ENCODE measurements at regions not wholly inside any gene's neighbourhood (a gene's known extent, or its start where the extent isn't known, plus 50 kb on each side); places are given as distances from the start of the nearest gene placed in this dataset.

DNA sequence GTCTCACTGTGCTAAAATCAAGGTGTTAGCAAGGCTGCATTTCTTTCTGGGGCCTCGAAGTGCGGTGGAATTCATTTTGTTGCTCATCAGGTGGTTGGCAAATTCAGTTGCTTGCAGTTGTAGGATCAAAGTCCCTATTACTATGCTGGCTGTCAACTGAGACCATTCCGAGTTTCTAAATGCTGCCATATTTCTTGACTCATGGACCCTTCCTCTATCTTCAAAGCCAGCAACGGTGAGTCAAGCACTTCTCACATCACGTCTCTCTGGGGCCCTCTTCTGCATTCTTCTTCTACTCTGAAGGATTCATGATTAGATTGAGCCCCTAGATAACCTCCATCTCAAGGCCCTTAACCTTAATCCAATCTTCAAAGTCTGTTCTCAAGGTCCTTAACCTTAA lies 619.7 kb downstream of the HACE1 start:
- H3K27me3 Mint-ChIP-seq (ENCODE audit: low read depth): peaks cover 8% of the 10 kb centered on the region
- H3K4me1 Mint-ChIP-seq (ENCODE audit: low read depth): no peaks in the 10 kb centered on the region
- no peak for DNase-seq (ENCODE audit: low spot score)
- TF ChIP-seq, protein P1, sequence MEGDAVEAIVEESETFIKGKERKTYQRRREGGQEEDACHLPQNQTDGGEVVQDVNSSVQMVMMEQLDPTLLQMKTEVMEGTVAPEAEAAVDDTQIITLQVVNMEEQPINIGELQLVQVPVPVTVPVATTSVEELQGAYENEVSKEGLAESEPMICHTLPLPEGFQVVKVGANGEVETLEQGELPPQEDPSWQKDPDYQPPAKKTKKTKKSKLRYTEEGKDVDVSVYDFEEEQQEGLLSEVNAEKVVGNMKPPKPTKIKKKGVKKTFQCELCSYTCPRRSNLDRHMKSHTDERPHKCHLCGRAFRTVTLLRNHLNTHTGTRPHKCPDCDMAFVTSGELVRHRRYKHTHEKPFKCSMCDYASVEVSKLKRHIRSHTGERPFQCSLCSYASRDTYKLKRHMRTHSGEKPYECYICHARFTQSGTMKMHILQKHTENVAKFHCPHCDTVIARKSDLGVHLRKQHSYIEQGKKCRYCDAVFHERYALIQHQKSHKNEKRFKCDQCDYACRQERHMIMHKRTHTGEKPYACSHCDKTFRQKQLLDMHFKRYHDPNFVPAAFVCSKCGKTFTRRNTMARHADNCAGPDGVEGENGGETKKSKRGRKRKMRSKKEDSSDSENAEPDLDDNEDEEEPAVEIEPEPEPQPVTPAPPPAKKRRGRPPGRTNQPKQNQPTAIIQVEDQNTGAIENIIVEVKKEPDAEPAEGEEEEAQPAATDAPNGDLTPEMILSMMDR (IDR thresholded peaks at IDR 0.05): no peak
- H3K36me3 Mint-ChIP-seq (ENCODE audit: low read depth): no peaks in the 10 kb centered on the region
- peaks cover 7% of the 10 kb centered on the region for H3K9me3 Mint-ChIP-seq (ENCODE audit: low read depth)
- no peak overlapping the region for H3K27ac Mint-ChIP-seq (ENCODE audit: unreplicated experiment)
- H3K4me3 Mint-ChIP-seq (ENCODE audit: unreplicated experiment): no peak overlapping the region

DNA sequence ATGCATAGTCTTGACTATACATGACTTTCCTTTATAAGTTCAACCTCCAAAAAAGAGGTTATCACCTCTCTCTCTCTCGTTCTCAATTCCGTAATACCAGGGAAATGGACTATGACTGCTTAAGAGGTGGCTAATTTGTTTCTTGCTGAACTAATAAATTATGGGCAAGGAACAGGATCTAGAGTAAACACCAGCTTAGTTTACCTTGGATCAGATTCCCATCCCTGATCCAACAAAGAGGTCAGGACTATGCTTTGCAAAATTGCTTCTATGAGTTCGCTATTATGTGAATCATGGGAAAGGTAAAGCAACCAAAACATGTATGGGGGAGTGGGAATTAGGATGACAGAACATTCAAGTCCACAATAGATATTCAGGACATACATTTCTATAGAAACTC lies 630.7 kb downstream of the HACE1 start:
- TF ChIP-seq, protein P1 (IDR thresholded peaks at IDR 0.05): no peak
- H3K4me1 Mint-ChIP-seq (ENCODE audit: low read depth): no peaks in the 10 kb centered on the region
- no peak overlapping the region for H3K27ac Mint-ChIP-seq (ENCODE audit: unreplicated experiment)
- no peak overlapping the region for H3K4me3 Mint-ChIP-seq (ENCODE audit: unreplicated experiment)
- H3K27me3 Mint-ChIP-seq (ENCODE audit: low read depth): no peaks in the 10 kb centered on the region
- no peak for DNase-seq (ENCODE audit: low spot score)
- H3K9me3 Mint-ChIP-seq (ENCODE audit: low read depth): no peaks in the 10 kb centered on the region
- H3K36me3 Mint-ChIP-seq (ENCODE audit: low read depth): no peaks in the 10 kb centered on the region

DNA sequence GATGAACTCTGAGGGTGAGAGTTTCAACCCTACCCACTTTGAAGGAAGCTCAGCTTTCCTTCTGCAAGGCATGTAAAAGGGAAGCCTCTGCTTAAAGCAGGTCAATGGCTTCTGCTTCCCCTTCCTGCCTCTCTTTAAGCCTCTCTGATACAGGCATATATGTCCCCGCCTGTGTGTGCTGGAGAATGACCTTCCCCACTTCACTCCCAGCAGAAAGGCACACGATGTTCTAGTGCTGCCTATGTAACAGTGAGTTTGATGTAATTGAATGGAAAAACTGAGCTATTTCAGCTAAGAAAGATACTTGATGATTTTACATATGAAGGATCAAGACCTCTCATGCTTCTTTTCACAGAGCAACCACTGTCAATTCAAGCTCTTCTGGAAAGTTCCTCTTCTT lies 632.2 kb downstream of the HACE1 start:
- Mint-ChIP-seq H3K27me3 (ENCODE audit: low read depth) (no peaks in the 10 kb centered on the region), H3K4me1 (ENCODE audit: low read depth) (no peaks in the 10 kb centered on the region), H3K4me3 (ENCODE audit: unreplicated experiment) (no peak overlapping the region), H3K36me3 (ENCODE audit: low read depth) (no peaks in the 10 kb centered on the region), H3K9me3 (ENCODE audit: low read depth) (no peaks in the 10 kb centered on the region), H3K27ac (ENCODE audit: unreplicated experiment) (no peak overlapping the region)
- DNase-seq (ENCODE audit: low spot score): no peak
- TF ChIP-seq, protein P1 (IDR thresholded peaks at IDR 0.05): no peak

DNA sequence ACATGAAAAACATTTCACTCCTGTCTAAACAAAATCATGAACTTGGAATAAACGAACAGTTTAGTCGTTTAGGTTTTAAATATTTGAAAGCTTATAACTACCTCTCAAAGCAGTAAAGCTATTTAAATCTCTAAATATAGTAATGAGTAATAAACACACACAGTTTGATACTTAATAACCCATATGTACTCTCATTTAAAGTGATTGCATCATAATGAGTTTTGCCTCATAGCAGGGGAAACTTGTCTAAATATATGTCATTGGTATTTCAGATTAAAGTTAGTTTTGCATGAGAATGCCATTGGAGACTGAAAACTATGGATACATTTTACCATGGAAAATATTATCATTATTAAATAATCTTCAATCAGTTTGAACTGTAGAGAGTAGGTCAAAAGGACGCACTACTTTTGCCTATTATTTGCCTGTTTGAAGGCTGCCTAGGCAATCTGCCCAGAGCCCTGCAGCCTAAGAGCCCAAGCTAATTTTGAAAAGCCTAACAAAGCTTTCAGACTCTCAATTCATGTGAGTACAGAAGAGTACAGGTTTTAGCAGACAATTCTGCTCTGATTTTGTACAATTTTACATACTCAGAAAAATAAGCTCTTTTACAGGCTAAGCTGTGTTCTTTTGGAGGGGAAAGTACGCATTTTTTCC lies 632.8 kb downstream of the HACE1 start:
- no peaks in the 10 kb centered on the region for H3K36me3 Mint-ChIP-seq (ENCODE audit: low read depth)
- H3K27me3 Mint-ChIP-seq (ENCODE audit: low read depth): peaks cover under 1% of the 10 kb centered on the region
- no peaks in the 10 kb centered on the region for H3K4me1 Mint-ChIP-seq (ENCODE audit: low read depth)
- H3K9me3 Mint-ChIP-seq (ENCODE audit: low read depth): no peaks in the 10 kb centered on the region
- no peak for DNase-seq (ENCODE audit: low spot score)
- TF ChIP-seq, protein P1 (IDR thresholded peaks at IDR 0.05): no peak
- no peak overlapping the region for H3K27ac Mint-ChIP-seq (ENCODE audit: unreplicated experiment)
- no peak overlapping the region for H3K4me3 Mint-ChIP-seq (ENCODE audit: unreplicated experiment)

DNA sequence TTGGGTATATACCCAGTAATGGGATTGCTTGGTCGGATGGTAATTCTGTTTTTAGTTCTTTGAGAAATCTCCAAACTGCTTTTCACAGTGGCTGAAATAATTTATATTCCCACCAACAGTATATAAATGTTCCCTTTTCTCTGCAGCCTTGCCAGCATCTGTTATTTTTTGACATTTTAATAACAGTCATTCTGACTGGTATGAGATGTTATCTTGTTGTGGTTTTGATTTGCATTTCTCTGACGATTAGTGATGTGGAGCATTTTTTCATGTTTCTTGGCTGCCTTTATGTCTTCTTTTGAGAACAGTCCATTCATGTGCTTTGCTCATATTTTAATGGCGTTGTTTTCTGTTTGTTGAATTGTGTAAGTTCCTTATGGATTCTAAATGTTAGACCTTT lies 641.6 kb downstream of the HACE1 start:
- H3K4me3 Mint-ChIP-seq (ENCODE audit: unreplicated experiment): no peak overlapping the region
- no peaks in the 10 kb centered on the region for H3K36me3 Mint-ChIP-seq (ENCODE audit: low read depth)
- peaks cover 12% of the 10 kb centered on the region for H3K27me3 Mint-ChIP-seq (ENCODE audit: low read depth)
- H3K4me1 Mint-ChIP-seq (ENCODE audit: low read depth): peaks cover 18% of the 10 kb centered on the region
- TF ChIP-seq, protein P1 (IDR thresholded peaks at IDR 0.05): no peak
- DNase-seq (ENCODE audit: low spot score): no peak
- H3K9me3 Mint-ChIP-seq (ENCODE audit: low read depth): no peaks in the 10 kb centered on the region
- no peak overlapping the region for H3K27ac Mint-ChIP-seq (ENCODE audit: unreplicated experiment)
